H9 (cell line): ENCODE measurements at regions not wholly inside any gene's neighbourhood (a gene's known extent, or its start where the extent isn't known, plus 50 kb on each side); places are given as distances from the start of the nearest gene placed in this dataset.

Experiments used
- DNase-seq: peaks from one replicate; pipeline ENCODE4 v3.0.0-alpha.2; 2017
- H2AFZ ChIP-seq: one replicate; pipeline ENCODE4 v1.6.1; 2013; ENCODE audit warnings: mild to moderate bottlenecking, low read length, control low read depth, moderate library complexity
- H2AK5ac ChIP-seq: 2 replicates; pipeline ENCODE4 v1.6.1; 2013; ENCODE audit warnings: low read length, control low read depth, mixed read lengths; ENCODE audit not compliant: insufficient read length
- H2BK120ac ChIP-seq: one replicate; pipeline ENCODE4 v1.6.1; 2013; ENCODE audit warnings: low read depth, mild to moderate bottlenecking, low read length, control low read depth, inconsistent platforms; ENCODE audit not compliant: poor library complexity, severe bottlenecking
- H2BK12ac ChIP-seq: 2 replicates; pipeline ENCODE4 v1.6.1; 2013; ENCODE audit warnings: low read length, control low read depth, mixed read lengths, low read depth; ENCODE audit not compliant: insufficient read length
- H2BK15ac ChIP-seq: 2 replicates; pipeline ENCODE4 v1.6.1; 2013; ENCODE audit warnings: low read depth, low read length, control low read depth
- H2BK20ac ChIP-seq: one replicate; pipeline ENCODE4 v1.6.1; 2013; ENCODE audit warnings: low read depth, mild to moderate bottlenecking, low read length, control low read depth, inconsistent platforms; ENCODE audit not compliant: poor library complexity, severe bottlenecking
- H2BK5ac ChIP-seq: 2 replicates; pipeline ENCODE4 v1.6.1; 2013; ENCODE audit warnings: low read length, control low read depth, mixed read lengths; ENCODE audit not compliant: insufficient read length
- H3K14ac ChIP-seq: 2 replicates; pipeline ENCODE4 v1.6.1; 2013; ENCODE audit warnings: low read length, control low read depth; ENCODE audit not compliant: insufficient read depth
- H3K18ac ChIP-seq: 2 replicates; pipeline ENCODE4 v1.6.1; 2013; ENCODE audit warnings: low read depth, mild to moderate bottlenecking, mixed read lengths, low read length, control low read depth; ENCODE audit not compliant: insufficient read length
- H3K23ac ChIP-seq: 2 replicates; pipeline ENCODE4 v1.6.1; 2013; ENCODE audit warnings: low read length, control low read depth, mixed read lengths, low read depth; ENCODE audit not compliant: insufficient read length
- H3K23me2 ChIP-seq: 2 replicates; pipeline ENCODE4 v1.6.1; 2013; ENCODE audit warnings: low read depth, mild to moderate bottlenecking, mixed read lengths, low read length, control low read depth; ENCODE audit not compliant: insufficient read length, poor library complexity, severe bottlenecking
- H3K27ac ChIP-seq: 2 replicates; pipeline ENCODE4 v1.5.1; 2013; ENCODE audit warnings: low read length, control low read depth, mixed read lengths, low read depth; ENCODE audit not compliant: insufficient read length
- H3K27me3 ChIP-seq: 2 replicates; pipeline ENCODE4 v1.6.1; 2013; ENCODE audit warnings: low read length, control low read depth, inconsistent platforms; ENCODE audit not compliant: insufficient read depth
- H3K4ac ChIP-seq: 2 replicates; pipeline ENCODE4 v1.6.1; 2013; ENCODE audit warnings: low read depth, mild to moderate bottlenecking, control low read depth, inconsistent platforms, low read length, moderate library complexity
- H3K4me1 ChIP-seq: 2 replicates; pipeline ENCODE4 v1.6.1; 2013; ENCODE audit warnings: low read length, control low read depth, inconsistent platforms; ENCODE audit not compliant: insufficient read depth
- H3K4me2 ChIP-seq: 2 replicates; pipeline ENCODE4 v1.6.1; 2013; ENCODE audit warnings: low read length, control low read depth, mixed read lengths; ENCODE audit not compliant: insufficient read length, insufficient read depth
- H3K56ac ChIP-seq: 2 replicates; pipeline ENCODE4 v1.6.1; 2013; ENCODE audit warnings: low read depth, mild to moderate bottlenecking, mixed read lengths, low read length, control low read depth; ENCODE audit not compliant: insufficient read length
- H3K79me1 ChIP-seq: 2 replicates; pipeline ENCODE4 v1.6.1; 2013; ENCODE audit warnings: low read depth, mild to moderate bottlenecking, moderate library complexity, low read length, control low read depth, inconsistent platforms; ENCODE audit not compliant: insufficient read depth, poor library complexity, severe bottlenecking
- H3K79me2 ChIP-seq: 2 replicates; pipeline ENCODE4 v1.6.1; 2013; ENCODE audit warnings: low read length, control low read depth, inconsistent platforms; ENCODE audit not compliant: insufficient read depth
- H3K9ac ChIP-seq: 2 replicates; pipeline ENCODE4 v1.6.1; 2013; ENCODE audit warnings: low read length, control low read depth, mixed read lengths; ENCODE audit not compliant: insufficient read length; ENCODE audit errors: extremely low read depth
- H3K9me3 ChIP-seq: one replicate; pipeline ENCODE4 v1.6.1; 2013; ENCODE audit warnings: low read depth, low read length, inconsistent platforms; ENCODE audit not compliant: control insufficient read depth
- H3T11ph ChIP-seq: one replicate; pipeline ENCODE4 v1.6.1; 2013; ENCODE audit warnings: mild to moderate bottlenecking, low read length, control low read depth, inconsistent platforms
- H4K20me1 ChIP-seq: one replicate; pipeline ENCODE4 v1.6.1; 2013; ENCODE audit not compliant: control insufficient read depth, insufficient read length, insufficient read depth
- H4K5ac ChIP-seq: 2 replicates; pipeline ENCODE4 v1.6.1; 2013; ENCODE audit warnings: low read depth, mild to moderate bottlenecking, mixed read lengths, low read length, control low read depth; ENCODE audit not compliant: insufficient read length
- H4K8ac ChIP-seq: replicated peaks from 2 replicates; pipeline ENCODE4 v1.6.1; 2013; ENCODE audit warnings: low read length, control low read depth, mixed read lengths, low read depth; ENCODE audit not compliant: insufficient read length
- H4K91ac ChIP-seq: 2 replicates; pipeline ENCODE4 v1.6.1; 2013; ENCODE audit warnings: low read depth, mild to moderate bottlenecking, moderate library complexity, mixed read lengths, low read length, control low read depth; ENCODE audit not compliant: insufficient read length
- H3K27ac Mint-ChIP-seq, 3 experiments: 2 replicates in 2 of 3; 3 replicates in 1 of 3; pipeline ENCODE4 v1.8.0; 2020 to 2021; ENCODE audit warnings: mixed read lengths in 3 of 3, mild to moderate bottlenecking in 1 of 3, moderate library complexity in 1 of 3
- H3K27me3 Mint-ChIP-seq: 2 replicates; pipeline ENCODE4 v1.8.0; 2021; ENCODE audit warnings: low read depth, mild to moderate bottlenecking, moderate library complexity, mixed read lengths
- H3K36me3 Mint-ChIP-seq, 3 experiments: 2 replicates in 2 of 3; 3 replicates in 1 of 3; pipeline ENCODE4 v1.8.0; 2020 to 2021; ENCODE audit warnings: low read depth in 3 of 3, mixed read lengths in 3 of 3; ENCODE audit not compliant: insufficient read depth in 1 of 3
- H3K4me1 Mint-ChIP-seq, 2 experiments: 2 replicates each; pipeline ENCODE4 v1.8.0; 2020; ENCODE audit warnings: mixed read lengths in 2 of 2
- H3K4me3 Mint-ChIP-seq, 2 experiments: 2 replicates in 1 of 2; 3 replicates in 1 of 2; pipeline ENCODE4 v1.8.0; 2020 to 2021; ENCODE audit warnings: mild to moderate bottlenecking in 2 of 2, mixed read lengths in 2 of 2, moderate library complexity in 1 of 2
- H3K9me3 Mint-ChIP-seq, 2 experiments: 2 replicates in 1 of 2; 3 replicates in 1 of 2; pipeline ENCODE4 v1.8.0; 2020; ENCODE audit warnings: mild to moderate bottlenecking in 2 of 2, mixed read lengths in 2 of 2, moderate library complexity in 1 of 2
- CTCF ChIP-seq: fragments of 200-600 bp; sonication (generic); conservative IDR thresholded peaks from 3 replicates; pipeline ENCODE4 v1.8.0; 2021; ENCODE audit warnings: antibody characterized with exemption, mild to moderate bottlenecking

DNA sequence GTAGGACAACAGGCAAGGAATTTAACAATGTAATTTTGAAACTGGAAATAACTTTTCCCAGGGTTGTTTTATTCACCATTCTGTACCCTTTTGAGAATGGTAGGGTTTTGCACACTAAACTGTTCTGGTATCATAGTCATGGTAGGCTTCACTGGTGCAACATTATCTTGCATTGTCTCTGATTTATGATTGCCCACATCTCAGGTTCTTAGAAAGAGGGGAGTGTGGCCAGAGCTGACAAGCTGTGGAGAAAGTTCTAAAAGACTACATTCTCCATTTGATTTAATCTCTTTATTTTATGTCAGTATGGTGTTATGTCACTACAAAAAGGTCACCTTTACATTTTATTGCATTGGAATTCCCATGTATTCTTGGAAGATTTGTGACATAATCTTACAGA lies 447.3 kb downstream of the GRIA2 start:
- Histone ChIP-seq H2BK20ac (no peak overlapping the region), H4K8ac (no peak overlapping the region), H3K4me2 (no peak overlapping the region), H4K20me1 (no peaks in the 10 kb centered on the region), H2AFZ (no peak overlapping the region), H2BK12ac (no peak overlapping the region), H3T11ph (no peak overlapping the region), H3K79me2 (no peaks in the 10 kb centered on the region), H3K23ac (no peak overlapping the region), H2AK5ac (no peak overlapping the region), H2BK5ac (no peak overlapping the region), H3K27ac (no peak overlapping the region), H3K14ac (no peak overlapping the region), H3K18ac (no peak overlapping the region), H3K9ac (no peak overlapping the region), H4K91ac (no peak overlapping the region), H3K4me1 (no peaks in the 10 kb centered on the region), H3K4ac (no peak overlapping the region), H3K23me2 (no peaks in the 10 kb centered on the region), H3K9me3 (no peaks in the 10 kb centered on the region), H2BK120ac (no peak overlapping the region), H4K5ac (no peak overlapping the region), H2BK15ac (no peak overlapping the region), H3K56ac (no peak overlapping the region), H3K79me1 (no peaks in the 10 kb centered on the region), H3K27me3 (no peaks in the 10 kb centered on the region)
- TF ChIP-seq CTCF = no peak
- Mint-ChIP-seq H3K4me3 (no peak overlapping the region), H3K27ac (no peak overlapping the region), H3K36me3 (no peaks in the 10 kb centered on the region), H3K27me3 (no peaks in the 10 kb centered on the region), H3K9me3 (no peaks in the 10 kb centered on the region), H3K4me1 (peaks cover under 1 to 2% of the 10 kb centered on the region in 2 experiments; a peak in 1 of 4 replicates)
- DNase-seq = no peak
